RWPE1 (cell line): ENCODE measurements at regions not wholly inside any gene's neighbourhood (a gene's known extent, or its start where the extent isn't known, plus 50 kb on each side); places are given as distances from the start of the nearest gene placed in this dataset.

ENCODE experiments used
- CTCF ChIA-PET: fragments of 350-600 bp; sonication (Branson Sonifier 250); formaldehyde crosslinking; extraction: SDS; loops from one replicate; lab custom pipeline; 2021; lab: Yijun Ruan, JAX
- POLR2A ChIA-PET: fragments of 400-600 bp; formaldehyde crosslinking; extraction: SDS; loops from one replicate; lab custom pipeline; 2020; ENCODE audit warnings: antibody characterized with exemption; ENCODE audit not compliant: low non-redundant PET; lab: Yijun Ruan, JAX
- DNase-seq: peaks from one replicate; pipeline ENCODE4 v3.0.0; 2012; ENCODE audit warnings: low spot score
- H3K27ac ChIP-seq: fragments of 450-650 bp; 2 replicates; pipeline ENCODE4 v1.5.1; 2017
- CTCF ChIP-seq: fragments of 450-650 bp; conservative IDR thresholded peaks from 2 replicates; pipeline ENCODE4 v1.5.1; 2017; ENCODE audit warnings: low read depth, mild to moderate bottlenecking

GRCh38 chr9:135369412-135369990, 110.1 kb upstream of the PPP1R26 start:
- H3K27ac ChIP-seq, result no peak overlapping the region
- ChIA-PET POLR2A (interaction anchor here (0.5 to 0.6 kb wide), 3 partner anchors 23 to 1072 kb away, joined by 4 to 8 read pairs (median 7); no protein-coding TSS in a partner anchor), CTCF (interaction anchor here (0.7 to 1.2 kb wide), 2 partner anchors 283 to 664 kb away, joined by 3 to 4 read pairs; no protein-coding TSS in a partner anchor)
- TF ChIP-seq CTCF, result no peak
- peak; percentile 47 for DNase-seq

DNA sequence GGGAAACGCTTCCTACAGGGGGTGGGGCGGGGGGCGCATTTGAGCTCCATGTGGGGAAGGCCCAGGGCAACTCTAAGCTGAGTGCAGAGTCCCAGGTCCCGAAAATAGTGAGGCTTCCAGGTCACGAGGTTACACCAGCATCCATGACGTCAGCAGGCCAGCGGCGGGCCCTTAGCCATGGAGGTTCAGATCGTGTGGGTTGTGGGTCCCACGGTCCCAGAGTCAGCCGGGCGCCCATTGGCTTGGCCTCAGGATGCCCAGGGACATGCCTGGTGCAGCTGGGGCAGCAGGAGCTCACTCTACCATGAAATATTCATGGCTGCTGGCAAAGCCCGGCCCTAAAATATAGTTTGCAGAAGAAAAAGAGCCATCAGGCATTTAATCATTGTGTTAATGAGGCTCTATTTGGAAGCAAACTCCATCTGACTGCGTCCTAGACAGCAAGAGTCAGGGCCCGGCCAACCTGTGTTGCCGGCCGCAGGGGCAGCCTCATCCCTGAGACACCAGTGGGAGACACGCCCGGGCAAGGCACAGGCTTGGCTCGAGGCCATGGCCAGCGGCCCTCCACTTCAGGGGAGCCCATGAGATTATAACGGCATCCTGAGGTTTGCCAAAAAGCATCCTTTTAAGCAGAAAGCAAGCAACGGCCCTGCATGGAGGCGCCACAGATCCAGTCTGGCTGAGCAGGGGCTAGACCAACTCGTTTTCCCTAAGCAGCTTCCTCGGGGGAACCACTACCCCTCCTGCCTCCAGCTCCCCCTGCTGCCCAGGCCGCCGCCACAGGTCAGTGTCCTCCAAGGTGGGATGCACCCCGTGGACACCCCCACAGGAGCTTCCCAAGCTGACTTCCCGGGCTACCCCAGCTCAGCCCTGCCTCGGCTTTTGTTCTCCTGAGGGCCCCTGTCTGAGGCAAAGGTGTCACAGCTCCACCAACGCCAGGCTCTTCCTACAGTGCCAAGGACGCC, 108.9 kb upstream of the PPP1R26 start:
- no peak for TF ChIP-seq CTCF
- ChIA-PET CTCF (interaction anchor here (0.7 kb wide), 2 partner anchors 276 to 752 kb away, joined by 3 read pairs; no protein-coding TSS in a partner anchor), POLR2A (no interaction called here)
- no peak for DNase-seq
- H3K27ac ChIP-seq, result peak overlapping the region; percentile 52

GRCh38 chr9:135371535-135371934, 108.0 kb upstream of the PPP1R26 start:
- no peak for TF ChIP-seq CTCF
- H3K27ac ChIP-seq, result peak overlapping the region; percentile 52
- ChIA-PET CTCF (interaction anchor here (0.8 kb wide), 1 partner anchor 18 kb away, joined by 5 read pairs; no protein-coding TSS in a partner anchor), POLR2A (no interaction called here)
- no peak for DNase-seq

DNA sequence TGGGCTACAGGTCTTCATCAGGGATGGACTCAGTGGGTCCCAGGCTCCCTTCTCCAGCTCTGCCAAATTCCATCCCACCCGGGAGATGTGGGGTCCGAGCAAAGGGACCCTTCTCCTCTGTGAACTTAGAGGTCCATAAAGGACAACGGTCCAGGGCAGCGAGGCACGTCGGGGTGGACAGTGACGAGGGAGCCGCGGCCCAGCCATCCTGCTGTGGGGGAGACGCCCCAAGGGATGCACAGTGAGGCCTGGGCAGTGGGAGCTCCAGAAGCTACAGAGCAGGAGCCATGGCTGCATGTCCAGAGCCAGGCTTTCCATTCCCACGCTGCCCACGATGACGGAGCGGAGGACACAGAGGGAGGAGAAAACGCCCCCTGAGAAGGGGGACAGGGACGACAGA, 107.5 kb upstream of the PPP1R26 start:
- TF ChIP-seq CTCF, result no peak
- ChIA-PET CTCF (interaction anchor here (0.8 to 1.4 kb wide), 2 partner anchors 18 to 286 kb away, joined by 3 to 5 read pairs; no protein-coding TSS in a partner anchor), POLR2A (no interaction called here)
- no peak for DNase-seq
- no peak overlapping the region for H3K27ac ChIP-seq

DNA sequence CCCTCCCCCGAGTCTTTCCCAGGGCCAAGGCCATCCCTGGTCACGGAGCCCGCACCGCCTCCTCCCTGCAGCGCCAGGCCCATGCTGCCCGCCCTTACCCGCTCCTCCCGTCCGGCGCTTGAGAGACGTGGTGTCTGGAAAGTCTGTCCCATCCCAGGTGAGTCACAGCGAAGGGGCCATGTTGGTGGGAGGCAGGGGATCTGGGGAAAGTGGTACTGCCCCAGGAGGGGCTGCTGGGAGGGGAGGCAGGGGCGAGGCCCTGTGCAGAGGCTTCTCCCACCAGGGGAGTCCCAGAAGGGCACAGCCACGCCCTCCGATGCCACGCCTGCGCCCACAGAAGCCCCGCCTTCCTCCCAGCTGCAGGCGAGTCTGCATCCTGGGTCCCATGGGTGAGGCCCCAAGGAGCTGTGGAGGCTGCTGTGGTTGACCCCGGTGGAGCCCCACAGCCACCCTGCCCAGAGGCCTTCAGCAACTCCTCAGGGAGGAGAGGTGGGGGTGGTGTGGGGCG, 107.0 kb upstream of the PPP1R26 start:
- ChIA-PET CTCF (interaction anchor here (1.4 kb wide), 1 partner anchor 286 kb away, joined by 3 read pairs; no protein-coding TSS in a partner anchor), POLR2A (no interaction called here)
- TF ChIP-seq CTCF, result no peak

GRCh38 chr9:135373151-135373685, 106.4 kb upstream of the PPP1R26 start:
- DNase-seq, result no peak
- no peak overlapping the region for H3K27ac ChIP-seq
- no peak for TF ChIP-seq CTCF
- POLR2A ChIA-PET, result no interaction called here
- CTCF ChIA-PET, result interaction anchor here (1.4 kb wide), 1 partner anchor 287 kb away, joined by 3 read pairs; no protein-coding TSS in a partner anchor

More for the DNA sequence above, 107.0 kb upstream of the PPP1R26 start:
- H3K27ac ChIP-seq, result no peak overlapping the region
- DNase-seq, result no peak
